ENCODE measurements at regions not wholly inside any gene's neighbourhood (a gene's known extent, or its start where the extent isn't known, plus 50 kb on each side); places are given as distances from the start of the nearest gene placed in this dataset.

DNA sequence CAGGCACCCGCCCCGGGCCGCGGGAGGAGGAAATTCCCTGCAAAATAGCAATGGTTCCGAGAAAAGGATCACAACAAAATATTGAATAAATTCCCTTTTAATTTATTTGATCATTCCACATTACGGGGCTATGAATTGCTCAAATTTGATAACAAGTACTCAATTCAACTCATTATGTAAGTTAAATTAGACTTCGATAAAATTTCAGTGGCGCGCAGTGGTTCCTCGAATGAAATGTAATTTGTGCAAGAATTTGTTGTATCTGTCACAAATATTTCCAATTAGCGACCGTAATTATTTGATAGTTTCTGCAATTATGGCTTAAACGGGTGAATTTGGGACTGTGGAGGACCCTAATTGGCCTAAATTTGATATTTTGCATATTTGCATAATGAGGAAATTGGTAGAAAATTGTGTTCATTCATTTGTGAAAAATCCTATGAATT is 76.0 kb upstream of the TBCA start:
- H3K4me1 ChIP-seq (ENCODE audit: low read depth): peaks cover 8% of the 10 kb centered on the region
- DNase-seq (ENCODE audit: low read depth in 1 of 2, low spot score in 1 of 2): peak in 1 of 2 donors; percentile 14
- TF ChIP-seq, protein P1, sequence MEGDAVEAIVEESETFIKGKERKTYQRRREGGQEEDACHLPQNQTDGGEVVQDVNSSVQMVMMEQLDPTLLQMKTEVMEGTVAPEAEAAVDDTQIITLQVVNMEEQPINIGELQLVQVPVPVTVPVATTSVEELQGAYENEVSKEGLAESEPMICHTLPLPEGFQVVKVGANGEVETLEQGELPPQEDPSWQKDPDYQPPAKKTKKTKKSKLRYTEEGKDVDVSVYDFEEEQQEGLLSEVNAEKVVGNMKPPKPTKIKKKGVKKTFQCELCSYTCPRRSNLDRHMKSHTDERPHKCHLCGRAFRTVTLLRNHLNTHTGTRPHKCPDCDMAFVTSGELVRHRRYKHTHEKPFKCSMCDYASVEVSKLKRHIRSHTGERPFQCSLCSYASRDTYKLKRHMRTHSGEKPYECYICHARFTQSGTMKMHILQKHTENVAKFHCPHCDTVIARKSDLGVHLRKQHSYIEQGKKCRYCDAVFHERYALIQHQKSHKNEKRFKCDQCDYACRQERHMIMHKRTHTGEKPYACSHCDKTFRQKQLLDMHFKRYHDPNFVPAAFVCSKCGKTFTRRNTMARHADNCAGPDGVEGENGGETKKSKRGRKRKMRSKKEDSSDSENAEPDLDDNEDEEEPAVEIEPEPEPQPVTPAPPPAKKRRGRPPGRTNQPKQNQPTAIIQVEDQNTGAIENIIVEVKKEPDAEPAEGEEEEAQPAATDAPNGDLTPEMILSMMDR (IDR thresholded peaks at IDR 0.05; ENCODE audit: low read depth, low read length): no peak
- no peaks in the 10 kb centered on the region for H3K36me3 ChIP-seq
- no peaks in the 10 kb centered on the region for H3K9me3 ChIP-seq (ENCODE audit: low read depth)
- no peak overlapping the region for H3K27ac ChIP-seq
- peaks cover 53% of the 10 kb centered on the region for H3K27me3 ChIP-seq
- H3K4me3 ChIP-seq: peak overlapping the region; percentile 33

DNA sequence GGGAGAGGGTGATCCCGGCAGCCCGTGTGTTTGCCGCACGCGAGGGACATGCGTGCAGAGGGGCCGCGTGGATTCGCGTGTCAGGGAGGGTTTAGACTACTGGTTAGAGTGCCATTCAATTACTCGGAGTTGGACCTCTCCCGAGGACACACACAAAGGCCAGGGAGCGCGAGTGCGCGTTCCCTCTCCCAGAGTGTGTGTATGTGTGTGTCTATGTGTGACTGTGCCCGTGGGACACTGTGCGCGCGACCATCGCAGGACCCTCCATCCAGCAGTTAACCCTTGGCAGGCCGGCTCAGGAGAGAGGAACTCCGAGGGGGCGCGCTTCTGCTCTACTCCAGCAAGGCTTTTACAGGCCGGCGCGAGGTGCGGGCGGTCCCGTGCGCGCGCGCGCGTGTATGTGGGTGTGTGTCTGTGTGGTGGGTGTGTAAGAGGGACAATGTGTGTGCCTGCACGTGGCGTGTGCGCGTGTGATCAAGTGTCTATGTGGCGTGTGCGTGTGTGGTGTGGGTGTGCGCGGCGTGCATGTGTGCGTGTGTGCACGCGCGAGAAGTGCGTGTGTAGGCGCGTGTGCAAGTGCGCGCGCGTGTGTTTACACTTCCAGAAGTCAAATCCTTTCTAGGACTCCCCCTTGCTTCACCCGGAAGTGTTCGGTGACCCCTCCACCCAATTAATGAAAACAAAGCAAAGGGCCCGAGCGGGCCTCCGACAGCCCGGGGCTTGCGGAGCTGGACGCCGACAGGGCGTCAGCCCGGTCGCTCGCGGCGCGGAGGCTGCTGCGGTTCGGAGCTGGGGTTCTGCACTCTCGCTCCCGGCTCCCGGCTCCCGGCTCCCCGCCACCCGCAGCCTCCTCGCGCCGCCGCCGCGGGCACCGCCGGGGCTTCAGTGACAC is 75.3 kb upstream of the TBCA start:
- H3K4me3 ChIP-seq: peak overlapping the region; percentile 33
- peaks cover 8% of the 10 kb centered on the region for H3K4me1 ChIP-seq (ENCODE audit: low read depth)
- H3K27me3 ChIP-seq: peaks cover 57% of the 10 kb centered on the region
- DNase-seq (ENCODE audit: low read depth in 1 of 2, low spot score in 1 of 2): peak; percentile 49 to 58
- no peaks in the 10 kb centered on the region for H3K36me3 ChIP-seq
- no peak overlapping the region for H3K27ac ChIP-seq
- H3K9me3 ChIP-seq (ENCODE audit: low read depth): no peaks in the 10 kb centered on the region
- TF ChIP-seq, protein P1 (IDR thresholded peaks at IDR 0.05; ENCODE audit: low read depth, low read length): no peak

DNA sequence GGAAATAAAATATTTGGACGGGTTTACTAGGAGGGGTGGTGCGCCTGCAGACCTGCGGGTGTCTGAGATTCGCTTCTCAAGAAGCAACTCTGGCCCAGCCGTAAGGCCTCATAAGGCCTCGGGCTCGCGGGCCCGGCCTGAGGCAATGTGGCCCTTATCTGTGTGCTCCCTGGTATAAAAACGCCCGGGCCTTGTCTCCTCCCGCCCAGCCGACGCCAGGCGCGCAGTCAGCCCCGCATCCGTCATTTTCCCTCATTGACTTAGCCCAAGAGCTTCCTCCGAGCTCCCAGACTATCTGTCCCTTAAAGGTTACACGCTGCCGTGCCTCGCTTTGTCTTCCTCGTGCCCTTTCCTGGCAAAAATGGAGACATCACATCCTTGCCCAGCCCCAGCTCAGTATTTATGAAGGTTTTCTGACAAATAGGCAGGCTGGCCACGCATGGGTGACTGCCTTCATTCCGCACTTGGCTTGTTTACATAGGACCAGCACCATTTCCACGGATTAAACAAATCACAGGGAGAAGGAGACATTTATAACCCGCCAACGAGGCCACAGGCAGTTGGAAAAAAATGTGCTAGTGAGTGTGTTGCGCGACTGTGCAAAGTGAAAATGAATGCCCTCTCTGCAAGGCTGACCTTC is 74.5 kb upstream of the TBCA start:
- Histone ChIP-seq H3K4me1 (ENCODE audit: low read depth) (peaks cover 8% of the 10 kb centered on the region), H3K36me3 (no peaks in the 10 kb centered on the region), H3K4me3 (no peak overlapping the region), H3K27me3 (peaks cover 65% of the 10 kb centered on the region), H3K27ac (no peak overlapping the region), H3K9me3 (ENCODE audit: low read depth) (no peaks in the 10 kb centered on the region)
- TF ChIP-seq, protein P1 (IDR thresholded peaks at IDR 0.05; ENCODE audit: low read depth, low read length): no peak
- no peak for DNase-seq (ENCODE audit: low read depth in 1 of 2, low spot score in 1 of 2)

DNA sequence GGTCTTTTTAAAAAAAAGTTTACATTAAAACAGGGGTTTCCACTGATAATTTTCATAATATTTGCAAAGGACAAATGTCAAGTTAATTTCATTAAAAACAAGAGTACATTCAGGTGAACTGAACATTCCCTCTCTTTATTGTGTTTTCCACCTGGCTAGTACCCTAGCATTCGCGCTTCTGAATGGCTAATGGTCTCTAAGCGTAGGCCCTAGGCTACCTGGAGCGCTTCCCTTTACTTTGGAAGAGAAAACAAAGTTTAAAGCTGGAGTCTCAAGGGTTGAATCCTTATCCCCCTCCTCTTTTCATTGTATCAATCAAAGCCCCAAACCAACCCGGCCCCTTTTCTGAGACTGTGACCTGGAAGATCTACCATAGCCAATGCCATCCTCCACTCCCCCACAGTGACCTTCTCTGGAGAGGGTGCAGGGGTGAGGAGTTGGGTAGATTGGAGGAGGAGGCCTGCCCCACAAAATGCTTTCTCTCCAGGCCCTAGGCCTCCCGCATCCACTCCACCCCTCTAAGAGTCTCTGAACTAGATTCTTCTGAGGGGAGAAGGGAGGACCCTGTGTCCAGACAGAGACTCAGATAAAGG is 73.3 kb upstream of the TBCA start:
- peaks cover 77% of the 10 kb centered on the region for H3K27me3 ChIP-seq
- H3K4me3 ChIP-seq: no peak overlapping the region
- peaks cover 8% of the 10 kb centered on the region for H3K4me1 ChIP-seq (ENCODE audit: low read depth)
- no peak for DNase-seq (ENCODE audit: low read depth in 1 of 2, low spot score in 1 of 2)
- TF ChIP-seq, protein P1 (IDR thresholded peaks at IDR 0.05; ENCODE audit: low read depth, low read length): no peak
- no peak overlapping the region for H3K27ac ChIP-seq
- no peaks in the 10 kb centered on the region for H3K9me3 ChIP-seq (ENCODE audit: low read depth)
- H3K36me3 ChIP-seq: no peaks in the 10 kb centered on the region

DNA sequence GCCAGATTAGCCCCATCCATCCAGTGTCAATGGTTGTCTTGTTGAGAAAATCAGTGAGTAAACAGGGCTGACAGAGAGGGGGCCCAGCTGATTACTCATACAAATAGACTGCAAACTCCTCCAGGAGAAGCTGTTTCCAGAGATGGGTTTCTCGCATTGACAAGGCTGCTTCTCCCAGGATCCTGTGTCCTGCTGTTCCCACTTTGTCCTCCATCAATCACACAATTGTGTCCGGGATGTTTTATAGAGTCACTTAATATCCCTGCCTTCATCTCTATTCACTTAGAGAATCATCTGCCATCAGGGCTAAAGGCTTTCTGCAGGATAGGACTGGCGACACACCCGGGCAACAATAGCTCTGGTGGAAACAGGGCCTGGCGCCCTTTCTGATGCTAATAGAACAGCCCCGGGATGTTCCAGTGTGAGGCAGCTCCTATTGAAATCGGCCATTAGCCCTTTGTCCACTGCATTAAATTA is 71.7 kb upstream of the TBCA start:
- no peak for DNase-seq (ENCODE audit: low read depth in 1 of 2, low spot score in 1 of 2)
- TF ChIP-seq, protein P1 (IDR thresholded peaks at IDR 0.05; ENCODE audit: low read depth, low read length): no peak
- no peaks in the 10 kb centered on the region for H3K36me3 ChIP-seq
- H3K27me3 ChIP-seq: peaks cover 93% of the 10 kb centered on the region
- no peak overlapping the region for H3K4me3 ChIP-seq
- peaks cover 1% of the 10 kb centered on the region for H3K4me1 ChIP-seq (ENCODE audit: low read depth)
- no peak overlapping the region for H3K27ac ChIP-seq
- H3K9me3 ChIP-seq (ENCODE audit: low read depth): no peaks in the 10 kb centered on the region

Measured in cardiac muscle cell (in vitro differentiated cells and primary cell).